Vagina (tissue), 2 donors: ENCODE measurements at regions not wholly inside any gene's neighbourhood (a gene's known extent, or its start where the extent isn't known, plus 50 kb on each side); places are given as distances from the start of the nearest gene placed in this dataset.

Experiments
- DNase-seq, 2 donors: peaks; one replicate each; pipeline ENCODE4 v3.0.0-alpha.2; 2017; ENCODE audit errors: extremely low spot score in 2 of 2
- H3K27ac ChIP-seq: fragments of 200-600 bp; sonication (generic); one replicate; pipeline ENCODE4 v1.5.1; 2019
- H3K27me3 ChIP-seq: fragments of 200-600 bp; sonication (generic); one replicate; pipeline ENCODE4 v1.5.1; 2019
- H3K36me3 ChIP-seq, 2 donors: fragments of 200-600 bp; sonication (generic); one replicate each; pipeline ENCODE4 v1.5.1; 2017 to 2019
- H3K4me1 ChIP-seq: fragments of 200-600 bp; sonication (generic); one replicate; pipeline ENCODE4 v1.5.1; 2019
- H3K4me3 ChIP-seq, 2 donors: fragments of 200-600 bp; sonication (generic); 1 replicate in 1 of 2; 2 replicates in 1 of 2; pipeline ENCODE4 v1.5.1; 2016 to 2019
- H3K9me3 ChIP-seq: fragments of 200-600 bp; sonication (generic); one replicate; pipeline ENCODE4 v1.5.1; 2019
- CTCF ChIP-seq, 3 experiments: fragments of 450-650 bp in 2 of 3; fragments of 200-600 bp in 1 of 3; sonication (generic) in 1 of 3; IDR thresholded peaks; one replicate each; pipeline ENCODE4 v1.5.1; 2017 to 2019; ENCODE audit warnings: antibody characterized with exemption in 3 of 3, mild to moderate bottlenecking in 2 of 3, moderate library complexity in 2 of 3
- POLR2A ChIP-seq, 2 donors: fragments of 450-650 bp; IDR thresholded peaks; one replicate each; pipeline ENCODE4 v1.6.1; 2017; ENCODE audit warnings: antibody characterized with exemption in 2 of 2, mild to moderate bottlenecking in 2 of 2, moderate library complexity in 2 of 2
- POLR2AphosphoS5 ChIP-seq, 2 donors: sonication (generic); formaldehyde crosslinking; IDR thresholded peaks; one replicate each; pipeline ENCODE4 v1.9.0; 2017; ENCODE audit warnings: antibody characterized with exemption in 2 of 2, mild to moderate bottlenecking in 2 of 2, low read depth in 1 of 2; ENCODE audit not compliant: insufficient read depth in 1 of 2
- intact Hi-C: fragments of 100-400 bp; cut with DNase I; formaldehyde crosslinking; loops from one replicate; pipeline ENCODE4 v1.15.1; 2023

DNA sequence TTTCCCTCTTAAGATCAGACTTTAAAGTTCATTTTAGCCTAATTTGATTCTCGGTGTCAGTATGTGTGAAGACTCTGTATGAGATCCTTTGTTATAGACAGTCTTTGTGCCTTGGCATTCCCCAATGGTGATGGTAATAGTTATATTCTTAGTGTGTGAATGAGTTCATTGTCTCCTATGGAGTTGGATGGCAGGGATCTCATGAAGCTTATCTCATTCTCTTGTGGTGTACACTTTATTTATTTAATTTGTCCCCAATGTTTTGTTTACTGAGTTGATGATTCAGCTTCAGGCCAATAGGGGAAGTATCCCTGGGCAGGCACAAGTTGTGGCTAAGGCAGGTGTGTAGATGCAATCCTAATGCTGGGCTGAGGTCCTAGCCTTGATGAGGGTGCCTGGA, 222.0 kb upstream of the DPPA4 start:
- H3K36me3 ChIP-seq = no peaks in the 10 kb centered on the region
- DNase-seq = no peak
- TF ChIP-seq POLR2A (IDR thresholded peaks at IDR 0.05) (no peak), POLR2AphosphoS5 (IDR thresholded peaks at IDR 0.05; ENCODE audit: insufficient read depth in 1 of 2, low read depth in 1 of 2) (no peak), CTCF (IDR thresholded peaks at IDR 0.05) (no peak)
- no peaks in the 10 kb centered on the region for H3K27me3 ChIP-seq
- H3K9me3 ChIP-seq = no peaks in the 10 kb centered on the region
- no peak overlapping the region for H3K4me3 ChIP-seq
- intact Hi-C loops = no loop called here
- no peak overlapping the region for H3K27ac ChIP-seq
- no peaks in the 10 kb centered on the region for H3K4me1 ChIP-seq

DNA sequence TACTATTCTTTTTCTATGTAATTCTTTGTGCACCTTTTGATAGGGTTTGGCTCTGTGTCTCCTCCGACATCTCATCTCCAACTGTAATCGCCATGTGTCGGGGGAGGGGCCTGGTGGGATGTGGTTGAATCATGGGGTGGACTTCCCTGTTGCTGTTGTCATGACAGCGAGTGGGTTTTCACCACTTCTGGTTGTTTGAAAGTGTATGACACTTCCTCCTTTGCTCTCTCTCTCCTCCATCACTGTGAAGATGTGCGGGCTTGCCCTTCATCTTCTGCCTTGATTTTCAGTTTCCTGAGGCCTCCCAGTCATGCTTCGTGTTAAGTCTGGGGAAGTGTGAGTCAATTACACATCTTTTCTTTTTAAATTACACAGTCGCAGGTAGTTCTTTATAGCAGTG, 225.8 kb upstream of the DPPA4 start:
- intact Hi-C loops = no loop called here
- TF ChIP-seq CTCF (IDR thresholded peaks at IDR 0.05) (no peak), POLR2A (IDR thresholded peaks at IDR 0.05) (no peak), POLR2AphosphoS5 (IDR thresholded peaks at IDR 0.05; ENCODE audit: insufficient read depth in 1 of 2, low read depth in 1 of 2) (no peak)
- H3K4me1 ChIP-seq = no peaks in the 10 kb centered on the region
- DNase-seq = no peak
- no peaks in the 10 kb centered on the region for H3K36me3 ChIP-seq
- no peak overlapping the region for H3K27ac ChIP-seq
- no peaks in the 10 kb centered on the region for H3K27me3 ChIP-seq
- no peak overlapping the region for H3K4me3 ChIP-seq
- no peaks in the 10 kb centered on the region for H3K9me3 ChIP-seq

DNA sequence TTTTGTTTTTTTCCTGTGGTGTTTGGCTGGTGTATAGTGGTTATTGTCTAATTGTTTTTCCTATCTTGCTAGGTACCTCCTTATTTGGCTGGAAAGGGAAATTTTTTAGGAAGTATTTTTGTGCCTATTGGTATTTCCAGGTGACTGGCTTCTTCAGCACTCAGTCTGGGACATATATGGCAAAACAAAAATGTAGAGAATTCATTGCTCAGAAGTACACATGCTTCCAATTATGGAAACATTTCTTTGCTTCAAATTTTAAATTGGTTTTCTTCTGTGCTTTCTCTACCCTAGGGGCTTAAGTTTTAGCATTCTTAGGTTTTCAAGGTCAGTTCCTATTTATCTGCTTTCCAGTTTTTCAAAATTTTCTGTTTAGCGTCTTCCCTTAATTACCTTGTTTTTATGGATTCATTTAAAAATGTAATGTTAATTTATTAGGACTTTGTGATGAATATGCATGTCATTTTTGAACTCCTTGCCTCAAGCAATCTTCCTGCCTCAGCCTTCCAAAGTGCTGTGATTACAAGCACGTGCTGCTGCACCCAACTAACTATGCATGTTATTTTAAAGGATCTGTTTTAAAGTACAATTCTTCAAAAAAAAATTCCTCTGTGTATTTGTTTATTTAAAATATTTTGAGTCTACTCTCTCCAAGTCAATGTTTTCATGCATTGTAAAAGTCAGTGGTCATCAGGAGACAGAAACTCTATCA, 231.9 kb upstream of the DPPA4 start:
- intact Hi-C loops = no loop called here

GRCh38 chr3:109570408-109570807, 233.1 kb upstream of the DPPA4 start:
- no peak overlapping the region for H3K27ac ChIP-seq
- no peaks in the 10 kb centered on the region for H3K36me3 ChIP-seq
- H3K9me3 ChIP-seq = no peaks in the 10 kb centered on the region
- H3K4me1 ChIP-seq = no peaks in the 10 kb centered on the region
- no peak for DNase-seq
- intact Hi-C loops = no loop called here
- no peak for TF ChIP-seq POLR2A (IDR thresholded peaks at IDR 0.05)
- TF ChIP-seq POLR2AphosphoS5 (IDR thresholded peaks at IDR 0.05; ENCODE audit: insufficient read depth in 1 of 2, low read depth in 1 of 2) = no peak
- TF ChIP-seq CTCF (IDR thresholded peaks at IDR 0.05) = no peak
- H3K27me3 ChIP-seq = no peaks in the 10 kb centered on the region
- no peak overlapping the region for H3K4me3 ChIP-seq

More for the DNA sequence above, 231.9 kb upstream of the DPPA4 start:
- no peaks in the 10 kb centered on the region for H3K9me3 ChIP-seq
- no peaks in the 10 kb centered on the region for H3K27me3 ChIP-seq
- no peak overlapping the region for H3K27ac ChIP-seq
- no peaks in the 10 kb centered on the region for H3K36me3 ChIP-seq
- no peaks in the 10 kb centered on the region for H3K4me1 ChIP-seq
- H3K4me3 ChIP-seq = no peak overlapping the region
- TF ChIP-seq CTCF (IDR thresholded peaks at IDR 0.05) (no peak), POLR2A (IDR thresholded peaks at IDR 0.05) (no peak), POLR2AphosphoS5 (IDR thresholded peaks at IDR 0.05; ENCODE audit: insufficient read depth in 1 of 2, low read depth in 1 of 2) (no peak)
- no peak for DNase-seq

- no peak overlapping the region for H3K27ac ChIP-seq
- no peak overlapping the region for H3K4me3 ChIP-seq
- intact Hi-C loops = no loop called here
- H3K27me3 ChIP-seq = no peaks in the 10 kb centered on the region
- TF ChIP-seq CTCF (IDR thresholded peaks at IDR 0.05) = no peak
- TF ChIP-seq POLR2AphosphoS5 (IDR thresholded peaks at IDR 0.05; ENCODE audit: insufficient read depth in 1 of 2, low read depth in 1 of 2) = no peak
- TF ChIP-seq POLR2A (IDR thresholded peaks at IDR 0.05) = no peak
- no peak for DNase-seq
- no peaks in the 10 kb centered on the region for H3K36me3 ChIP-seq
- no peaks in the 10 kb centered on the region for H3K4me1 ChIP-seq
- H3K9me3 ChIP-seq = no peaks in the 10 kb centered on the region
Measured at GRCh38 chr3:109572301-109572700, 235.0 kb upstream of the DPPA4 start.
